Large intestine (tissue), 3 donors: ENCODE measurements at regions not wholly inside any gene's neighbourhood (a gene's known extent, or its start where the extent isn't known, plus 50 kb on each side); places are given as distances from the start of the nearest gene placed in this dataset.
A peak's percentile ranks its signal among the peaks of the same experiment; 100 is the strongest.

ENCODE experiments used
- DNase-seq, 2 donors: peaks; one replicate each; pipeline versions ENCODE4 v3.0.0 to v3.0.0-alpha.2; 2013
- H3K27ac ChIP-seq: one replicate; pipeline ENCODE4 v1.5.1; 2013; ENCODE audit warnings: low read length
- H3K27me3 ChIP-seq: 2 replicates; pipeline ENCODE4 v1.6.1; 2013; ENCODE audit warnings: low read length; ENCODE audit not compliant: control insufficient read depth, insufficient read depth
- H3K36me3 ChIP-seq: 2 replicates; pipeline ENCODE4 v1.6.1; 2013; ENCODE audit warnings: low read length; ENCODE audit not compliant: control insufficient read depth, insufficient read depth
- H3K4me1 ChIP-seq: one replicate; pipeline ENCODE4 v1.6.1; 2013; ENCODE audit warnings: low read length; ENCODE audit not compliant: control insufficient read depth, insufficient read depth
- H3K4me3 ChIP-seq: one replicate; pipeline ENCODE4 v1.5.1; 2013; ENCODE audit warnings: low read length
- H3K9me3 ChIP-seq: one replicate; pipeline ENCODE4 v1.6.1; 2013; ENCODE audit warnings: mild to moderate bottlenecking, low read depth, low read length, moderate library complexity; ENCODE audit not compliant: control insufficient read depth
- WGBS: methylation state at CpG from one replicate; pipeline ENCODE4 v1.1.5; 2013; ENCODE audit warnings: low lambda C conversion rate; ENCODE audit not compliant: insufficient coverage; 5-methylcytosine and 5-hydroxymethylcytosine counted together

DNA sequence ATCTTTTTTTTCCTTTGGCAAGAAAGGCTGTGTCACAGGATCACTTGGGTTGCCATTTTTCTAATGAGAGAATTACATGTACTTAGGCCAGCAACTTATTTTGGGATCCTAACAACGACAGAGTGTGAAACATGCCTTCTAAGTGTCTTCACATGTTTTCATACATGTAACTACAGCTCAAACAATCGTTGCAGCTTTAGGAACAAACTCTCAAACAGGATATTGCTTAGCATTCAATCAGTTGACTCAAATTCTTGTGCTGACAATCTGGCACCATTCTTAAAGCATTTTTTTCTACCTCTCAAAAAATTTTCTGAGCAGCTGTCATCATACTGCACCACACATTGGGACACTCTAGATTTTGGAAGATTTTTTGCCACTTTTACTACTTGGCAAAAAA is 435.5 kb downstream of the HINT1 start:
- WGBS = 40% methylated on average over 1 of the region's 2 CpGs
- no peaks in the 10 kb centered on the region for H3K4me1 ChIP-seq
- H3K27me3 ChIP-seq = no peaks in the 10 kb centered on the region
- no peak overlapping the region for H3K4me3 ChIP-seq
- no peak overlapping the region for H3K27ac ChIP-seq
- no peaks in the 10 kb centered on the region for H3K36me3 ChIP-seq
- no peak for DNase-seq
- H3K9me3 ChIP-seq = no peaks in the 10 kb centered on the region

DNA sequence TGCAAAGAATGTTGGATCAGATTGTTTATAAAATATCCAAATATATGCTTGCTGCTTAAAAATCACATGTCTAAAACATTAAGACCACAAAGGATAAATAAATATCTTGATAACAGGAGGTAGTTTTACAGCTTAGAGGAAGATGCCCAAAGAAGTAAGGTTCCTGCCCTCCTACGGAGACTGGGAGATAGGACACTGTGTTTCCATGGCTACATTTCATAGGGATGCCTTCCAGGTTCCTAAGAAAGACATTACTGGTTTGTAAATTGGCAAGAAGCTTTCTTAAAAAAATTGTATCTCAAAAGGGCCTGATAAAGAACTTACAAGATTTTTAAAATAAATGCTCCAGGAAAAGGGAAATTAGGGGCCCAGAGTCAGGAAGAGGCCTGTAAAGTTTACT is 437.2 kb downstream of the HINT1 start:
- Histone ChIP-seq H3K27ac (no peak overlapping the region), H3K36me3 (no peaks in the 10 kb centered on the region), H3K4me1 (no peaks in the 10 kb centered on the region), H3K27me3 (no peaks in the 10 kb centered on the region), H3K9me3 (no peaks in the 10 kb centered on the region), H3K4me3 (no peak overlapping the region)
- DNase-seq = no peak
- WGBS = 89% methylated on average over 1 of the region's 1 CpG

DNA sequence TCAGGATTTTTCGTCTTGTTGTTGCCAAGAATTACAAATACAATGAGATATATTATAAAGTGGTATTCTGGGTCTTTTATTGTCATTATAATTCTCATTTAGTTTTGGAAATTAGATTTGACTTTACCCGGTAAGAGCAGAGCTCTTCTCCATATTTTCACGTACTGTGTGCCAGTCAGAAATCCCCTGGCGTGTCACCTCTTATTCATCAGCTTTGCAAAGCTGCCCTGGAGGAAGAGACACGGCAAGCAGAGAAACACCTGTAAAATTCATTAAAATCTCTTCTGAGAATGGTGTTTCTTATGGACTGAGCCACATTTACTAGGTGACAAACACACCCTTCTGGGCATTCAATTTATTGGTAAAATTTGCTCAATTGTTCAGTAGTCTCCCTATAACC is 440.4 kb downstream of the HINT1 start:
- no peak for DNase-seq
- no CpG with 5 or more reads among the region's 5 CpGs for WGBS
- Histone ChIP-seq H3K27me3 (no peaks in the 10 kb centered on the region), H3K4me3 (no peak overlapping the region), H3K27ac (no peak overlapping the region), H3K36me3 (no peaks in the 10 kb centered on the region), H3K9me3 (no peaks in the 10 kb centered on the region), H3K4me1 (no peaks in the 10 kb centered on the region)

DNA sequence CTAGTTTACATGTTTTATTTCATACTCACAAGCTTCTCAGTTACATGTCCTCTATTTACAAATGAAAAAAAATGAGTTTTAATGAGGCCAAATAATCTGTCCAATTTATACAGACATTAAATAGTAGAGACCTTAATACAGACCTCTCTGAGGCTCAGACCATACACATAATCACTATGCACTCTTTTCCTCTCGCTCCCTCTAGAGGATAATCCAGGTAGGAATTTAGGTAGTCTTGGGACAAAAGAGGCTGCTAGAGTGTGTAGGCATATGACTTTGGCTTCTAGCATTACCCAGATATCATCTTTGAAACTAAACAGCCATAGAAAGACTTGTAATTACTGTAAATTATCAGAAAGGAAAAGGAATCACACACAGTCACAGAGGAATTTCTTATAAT is 444.7 kb downstream of the HINT1 start:
- H3K27me3 ChIP-seq = no peaks in the 10 kb centered on the region
- WGBS = no CpG with 5 or more reads among the region's 1 CpG
- no peak overlapping the region for H3K4me3 ChIP-seq
- H3K27ac ChIP-seq = no peak overlapping the region
- no peaks in the 10 kb centered on the region for H3K4me1 ChIP-seq
- H3K36me3 ChIP-seq = no peaks in the 10 kb centered on the region
- no peaks in the 10 kb centered on the region for H3K9me3 ChIP-seq
- peak; percentile 19 to 39 for DNase-seq

GRCh38 chr5:130715541-130715940 is 449.5 kb downstream of the HINT1 start:
- no CpG with 5 or more reads among the region's 3 CpGs for WGBS
- H3K4me1 ChIP-seq = peaks cover 8% of the 10 kb centered on the region
- H3K9me3 ChIP-seq = no peaks in the 10 kb centered on the region
- DNase-seq = no peak
- H3K27me3 ChIP-seq = no peaks in the 10 kb centered on the region
- H3K36me3 ChIP-seq = no peaks in the 10 kb centered on the region
- H3K27ac ChIP-seq = no peak overlapping the region
- no peak overlapping the region for H3K4me3 ChIP-seq

DNA sequence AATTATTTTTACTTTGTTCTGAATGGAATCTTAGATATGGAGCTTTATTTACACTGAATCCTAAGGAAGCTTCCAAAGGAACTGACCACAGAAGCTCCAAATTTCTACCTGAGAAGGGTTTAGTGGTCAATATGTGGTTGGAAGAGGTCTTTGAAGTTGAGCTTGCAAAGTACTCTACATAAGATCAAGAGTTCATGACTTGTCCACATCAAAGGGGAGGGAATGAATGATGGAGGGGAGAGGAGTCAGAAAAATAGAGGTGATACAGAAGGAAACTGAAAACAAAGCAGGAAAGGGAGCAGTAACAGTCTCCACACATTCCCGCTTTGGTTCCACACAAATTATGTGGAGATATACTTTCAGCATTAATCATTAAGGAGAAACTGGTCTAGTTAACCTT is 450.9 kb downstream of the HINT1 start:
- Histone ChIP-seq H3K4me1 (peaks cover 8% of the 10 kb centered on the region), H3K27me3 (no peaks in the 10 kb centered on the region), H3K36me3 (no peaks in the 10 kb centered on the region), H3K4me3 (no peak overlapping the region), H3K27ac (no peak overlapping the region), H3K9me3 (no peaks in the 10 kb centered on the region)
- DNase-seq = no peak
- WGBS = 100% methylated on average over 1 of the region's 1 CpG

DNA sequence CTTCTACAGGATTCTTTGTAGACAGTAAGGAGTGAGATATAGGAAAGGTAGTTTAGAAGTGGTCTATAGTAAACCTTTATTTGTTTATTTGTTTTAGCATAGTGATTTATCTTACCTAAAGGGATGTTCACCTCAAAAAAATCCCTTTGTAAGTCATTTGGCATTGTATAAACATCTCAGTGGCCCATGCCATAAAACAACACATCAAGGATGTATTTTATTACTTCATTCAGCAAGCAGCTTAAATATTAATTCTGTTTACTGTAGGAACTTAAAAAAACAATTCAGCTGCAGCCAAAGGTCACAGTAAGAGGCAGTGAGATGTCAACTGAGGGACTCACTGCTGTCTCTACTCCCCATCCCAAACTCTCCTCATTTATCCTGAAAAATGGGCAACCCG is 452.7 kb downstream of the HINT1 start:
- Histone ChIP-seq H3K27me3 (no peaks in the 10 kb centered on the region), H3K36me3 (no peaks in the 10 kb centered on the region), H3K9me3 (no peaks in the 10 kb centered on the region), H3K27ac (no peak overlapping the region), H3K4me1 (peaks cover 8% of the 10 kb centered on the region), H3K4me3 (no peak overlapping the region)
- no CpG with 5 or more reads among the region's 1 CpG for WGBS
- peak in 1 of 2 donors; percentile 4 for DNase-seq

DNA sequence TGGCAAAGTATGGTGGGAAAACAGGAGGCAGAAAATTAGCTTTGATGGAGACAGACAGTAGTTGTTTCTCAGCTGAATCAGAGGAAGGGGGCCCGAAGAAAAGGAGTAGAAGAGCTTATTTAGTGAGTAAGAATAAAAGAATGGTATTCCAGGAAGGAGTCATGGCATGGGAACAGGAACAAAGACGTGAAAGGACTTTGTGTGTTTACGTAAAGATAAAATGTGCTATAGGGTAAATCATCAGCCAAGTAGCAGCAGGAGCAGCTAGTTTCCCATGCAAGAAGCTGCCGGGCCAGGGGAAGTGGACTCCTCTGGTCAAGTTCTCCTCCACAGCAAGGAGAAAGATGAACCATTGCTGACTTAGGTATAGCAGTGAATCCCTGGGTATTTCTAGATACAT is 454.5 kb downstream of the HINT1 start:
- Histone ChIP-seq H3K27me3 (no peaks in the 10 kb centered on the region), H3K9me3 (no peaks in the 10 kb centered on the region), H3K27ac (peak overlapping the region; percentile 18), H3K4me1 (peaks cover 8% of the 10 kb centered on the region), H3K4me3 (no peak overlapping the region), H3K36me3 (no peaks in the 10 kb centered on the region)
- peak; percentile 40 to 79 for DNase-seq
- WGBS = 14% methylated on average over 1 of the region's 4 CpGs

- DNase-seq = no peak
- Histone ChIP-seq H3K4me3 (no peak overlapping the region), H3K36me3 (no peaks in the 10 kb centered on the region), H3K9me3 (no peaks in the 10 kb centered on the region), H3K27me3 (no peaks in the 10 kb centered on the region), H3K4me1 (peaks cover 8% of the 10 kb centered on the region), H3K27ac (no peak overlapping the region)
- 80% methylated on average over 2 of the region's 3 CpGs for WGBS
Observed at GRCh38 chr5:130708754-130709153, 456.3 kb downstream of the HINT1 start.

GRCh38 chr5:130706696-130707095 is 458.4 kb downstream of the HINT1 start:
- Histone ChIP-seq H3K36me3 (no peaks in the 10 kb centered on the region), H3K27ac (no peak overlapping the region), H3K27me3 (no peaks in the 10 kb centered on the region), H3K4me1 (peaks cover 8% of the 10 kb centered on the region), H3K4me3 (no peak overlapping the region), H3K9me3 (no peaks in the 10 kb centered on the region)
- WGBS = 100% methylated on average over 2 of the region's 5 CpGs
- DNase-seq = no peak

GRCh38 chr5:130705368-130705767 is 459.7 kb downstream of the HINT1 start:
- H3K4me1 ChIP-seq = no peaks in the 10 kb centered on the region
- 83% methylated on average over 2 of the region's 2 CpGs for WGBS
- H3K4me3 ChIP-seq = no peak overlapping the region
- H3K9me3 ChIP-seq = no peaks in the 10 kb centered on the region
- H3K27me3 ChIP-seq = no peaks in the 10 kb centered on the region
- DNase-seq = no peak
- H3K27ac ChIP-seq = no peak overlapping the region
- no peaks in the 10 kb centered on the region for H3K36me3 ChIP-seq
